ENCODE measurements at regions not wholly inside any gene's neighbourhood (a gene's known extent, or its start where the extent isn't known, plus 50 kb on each side); places are given as distances from the start of the nearest gene placed in this dataset.

DNA sequence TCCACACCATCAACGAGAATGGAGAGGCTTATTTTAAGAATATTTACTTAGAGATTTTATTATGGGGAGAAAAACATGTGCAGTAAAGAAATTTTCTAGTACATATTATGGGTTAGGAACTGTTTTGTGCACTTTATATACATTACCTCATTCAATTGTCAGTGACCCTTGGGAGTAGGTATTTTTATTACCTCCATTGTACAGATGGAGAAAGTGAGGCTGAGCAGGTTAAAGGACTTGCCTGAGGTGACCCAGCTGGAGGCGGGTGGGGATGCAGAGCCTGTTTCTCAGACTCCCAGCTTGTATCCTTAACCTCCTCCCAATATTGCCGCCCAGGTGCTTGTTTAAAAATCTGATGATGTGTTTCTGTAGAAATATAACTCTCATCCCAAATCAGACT is 356.7 kb downstream of the HRH4 start:
- TF ChIP-seq, protein P1, sequence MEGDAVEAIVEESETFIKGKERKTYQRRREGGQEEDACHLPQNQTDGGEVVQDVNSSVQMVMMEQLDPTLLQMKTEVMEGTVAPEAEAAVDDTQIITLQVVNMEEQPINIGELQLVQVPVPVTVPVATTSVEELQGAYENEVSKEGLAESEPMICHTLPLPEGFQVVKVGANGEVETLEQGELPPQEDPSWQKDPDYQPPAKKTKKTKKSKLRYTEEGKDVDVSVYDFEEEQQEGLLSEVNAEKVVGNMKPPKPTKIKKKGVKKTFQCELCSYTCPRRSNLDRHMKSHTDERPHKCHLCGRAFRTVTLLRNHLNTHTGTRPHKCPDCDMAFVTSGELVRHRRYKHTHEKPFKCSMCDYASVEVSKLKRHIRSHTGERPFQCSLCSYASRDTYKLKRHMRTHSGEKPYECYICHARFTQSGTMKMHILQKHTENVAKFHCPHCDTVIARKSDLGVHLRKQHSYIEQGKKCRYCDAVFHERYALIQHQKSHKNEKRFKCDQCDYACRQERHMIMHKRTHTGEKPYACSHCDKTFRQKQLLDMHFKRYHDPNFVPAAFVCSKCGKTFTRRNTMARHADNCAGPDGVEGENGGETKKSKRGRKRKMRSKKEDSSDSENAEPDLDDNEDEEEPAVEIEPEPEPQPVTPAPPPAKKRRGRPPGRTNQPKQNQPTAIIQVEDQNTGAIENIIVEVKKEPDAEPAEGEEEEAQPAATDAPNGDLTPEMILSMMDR (conservative IDR thresholded peaks at IDR 0.05) = no peak
- no peak for TF ChIP-seq ZFX (IDR thresholded peaks at IDR 0.05)
